ENCODE measurements at regions not wholly inside any gene's neighbourhood (a gene's known extent, or its start where the extent isn't known, plus 50 kb on each side); places are given as distances from the start of the nearest gene placed in this dataset.

- ATAC-seq (no peak), DNase-seq (ENCODE audit: low read depth, low spot score) (no peak)
- H3K4me1 ChIP-seq (ENCODE audit: control insufficient read depth, insufficient read depth, low read length): no peaks in the 10 kb centered on the region
- ChIA-PET CTCF (no interaction called here), POLR2A (no interaction called here)
- H3K36me3 ChIP-seq (ENCODE audit: control insufficient read depth, insufficient read depth, low read length): no peaks in the 10 kb centered on the region
- no peak for TF ChIP-seq SIN3A (IDR thresholded peaks at IDR 0.05; ENCODE audit: borderline replicate concordance, insufficient read depth, low read depth, low read length)
- no peak for TF ChIP-seq POLR2AphosphoS5 (IDR thresholded peaks at IDR 0.05; ENCODE audit: low read depth, low read length)
- TF ChIP-seq REST (IDR thresholded peaks at IDR 0.05; ENCODE audit: insufficient read depth in 1 of 2, low read depth in 2 of 2, low read length in 1 of 2): no peak
- TF ChIP-seq CTCF (IDR thresholded peaks at IDR 0.05): no peak
- TF ChIP-seq TCF7L2 (IDR thresholded peaks at IDR 0.05; ENCODE audit: low read depth, low read length): no peak
- 0 out of 2 replicates have a peak, but pooled peaks cover 3% of the 10 kb centered on the region for H3K27me3 ChIP-seq (ENCODE audit: control insufficient read depth, insufficient read depth, low read length)
- no peak overlapping the region for H3K4me3 ChIP-seq (ENCODE audit: low read depth in 2 of 2, low read length in 2 of 2)
- no peak overlapping the region for H3K27ac ChIP-seq (ENCODE audit: low read length)
- intact Hi-C loops (cut with micrococcal nuclease; ENCODE audit: unreplicated experiment) (no loop called here), in situ Hi-C loops (cut with HindIII; ENCODE audit: low pct_unique_long_range_greater_than_20kb, low sequenced_read_pairs) (no loop called here)
- no TSS peak for BruUV-seq (replicated peaks)
- no peaks in the 10 kb centered on the region for H3K9me3 ChIP-seq (ENCODE audit: control insufficient read depth, insufficient read depth, low read depth, low read length)
Measured at GRCh38 chr12:67056329-67056728, 212.8 kb upstream of the CAND1 start.

DNA sequence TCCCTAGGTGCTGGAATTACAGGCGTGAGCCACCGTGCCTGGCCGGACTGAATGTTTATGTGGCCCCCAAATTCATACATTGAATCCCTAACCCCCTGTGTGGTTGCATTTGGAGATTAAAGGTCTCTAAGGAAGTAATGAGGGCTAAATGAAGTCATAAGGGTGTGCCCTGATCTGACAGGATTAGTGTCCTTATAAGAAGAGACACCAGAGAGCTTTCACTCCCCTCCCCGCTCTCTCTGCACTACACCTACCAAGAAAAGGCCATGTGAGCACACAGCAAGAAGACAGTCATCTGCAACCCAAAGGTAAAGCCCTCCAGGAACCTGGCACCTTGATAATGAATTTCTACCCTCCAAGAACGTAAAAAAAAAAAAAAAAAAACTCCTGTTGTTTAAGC is 212.1 kb upstream of the CAND1 start:
- H3K4me3 ChIP-seq (ENCODE audit: low read depth in 2 of 2, low read length in 2 of 2): no peak overlapping the region
- no peaks in the 10 kb centered on the region for H3K9me3 ChIP-seq (ENCODE audit: control insufficient read depth, insufficient read depth, low read depth, low read length)
- CTCF ChIA-PET: interaction anchor here (0.7 kb wide), 1 partner anchor 864 kb away, joined by 12 read pairs; no protein-coding TSS in a partner anchor
- TF ChIP-seq TCF7L2 (IDR thresholded peaks at IDR 0.05; ENCODE audit: low read depth, low read length) (no peak), CTCF (IDR thresholded peaks at IDR 0.05) (no peak), REST (IDR thresholded peaks at IDR 0.05; ENCODE audit: insufficient read depth in 1 of 2, low read depth in 2 of 2, low read length in 1 of 2) (no peak), POLR2AphosphoS5 (IDR thresholded peaks at IDR 0.05; ENCODE audit: low read depth, low read length) (no peak), SIN3A (IDR thresholded peaks at IDR 0.05; ENCODE audit: borderline replicate concordance, insufficient read depth, low read depth, low read length) (no peak)
- BruUV-seq (replicated peaks): no TSS peak
- in situ Hi-C loops (cut with HindIII; ENCODE audit: low pct_unique_long_range_greater_than_20kb, low sequenced_read_pairs) (no loop called here), intact Hi-C loops (cut with micrococcal nuclease; ENCODE audit: unreplicated experiment) (no loop called here)
- H3K27me3 ChIP-seq (ENCODE audit: control insufficient read depth, insufficient read depth, low read length): 0 out of 2 replicates have a peak, but pooled peaks cover 3% of the 10 kb centered on the region
- DNase-seq (ENCODE audit: low read depth, low spot score) (no peak), ATAC-seq (no peak)
- no peaks in the 10 kb centered on the region for H3K4me1 ChIP-seq (ENCODE audit: control insufficient read depth, insufficient read depth, low read length)
- POLR2A ChIA-PET: no interaction called here
- H3K36me3 ChIP-seq (ENCODE audit: control insufficient read depth, insufficient read depth, low read length): no peaks in the 10 kb centered on the region
- no peak overlapping the region for H3K27ac ChIP-seq (ENCODE audit: low read length)

All from Panc1 (cell line).